ENCODE measurements at regions not wholly inside any gene's neighbourhood (a gene's known extent, or its start where the extent isn't known, plus 50 kb on each side); places are given as distances from the start of the nearest gene placed in this dataset.
"Not testable (repeated sequence)": the region's sequence is repeated elsewhere in the genome, so short reads cannot be mapped to it uniquely, and the experiment has no call there.

GRCh38 chr1:73842436-73842835 lies 355.5 kb downstream of the LRRIQ3 start:
- no peaks in the 10 kb centered on the region for H3K4me1 Mint-ChIP-seq (ENCODE audit: low read depth)
- no peaks in the 10 kb centered on the region for H3K27me3 Mint-ChIP-seq
- no peak overlapping the region for H3K27ac Mint-ChIP-seq
- H3K4me3 Mint-ChIP-seq (ENCODE audit: low read depth): no peak overlapping the region
- TF ChIP-seq, protein P1, sequence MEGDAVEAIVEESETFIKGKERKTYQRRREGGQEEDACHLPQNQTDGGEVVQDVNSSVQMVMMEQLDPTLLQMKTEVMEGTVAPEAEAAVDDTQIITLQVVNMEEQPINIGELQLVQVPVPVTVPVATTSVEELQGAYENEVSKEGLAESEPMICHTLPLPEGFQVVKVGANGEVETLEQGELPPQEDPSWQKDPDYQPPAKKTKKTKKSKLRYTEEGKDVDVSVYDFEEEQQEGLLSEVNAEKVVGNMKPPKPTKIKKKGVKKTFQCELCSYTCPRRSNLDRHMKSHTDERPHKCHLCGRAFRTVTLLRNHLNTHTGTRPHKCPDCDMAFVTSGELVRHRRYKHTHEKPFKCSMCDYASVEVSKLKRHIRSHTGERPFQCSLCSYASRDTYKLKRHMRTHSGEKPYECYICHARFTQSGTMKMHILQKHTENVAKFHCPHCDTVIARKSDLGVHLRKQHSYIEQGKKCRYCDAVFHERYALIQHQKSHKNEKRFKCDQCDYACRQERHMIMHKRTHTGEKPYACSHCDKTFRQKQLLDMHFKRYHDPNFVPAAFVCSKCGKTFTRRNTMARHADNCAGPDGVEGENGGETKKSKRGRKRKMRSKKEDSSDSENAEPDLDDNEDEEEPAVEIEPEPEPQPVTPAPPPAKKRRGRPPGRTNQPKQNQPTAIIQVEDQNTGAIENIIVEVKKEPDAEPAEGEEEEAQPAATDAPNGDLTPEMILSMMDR (IDR thresholded peaks at IDR 0.05; ENCODE audit: unreplicated experiment): no peak
- no peak for DNase-seq (ENCODE audit: low spot score, unreplicated experiment)
- no peaks in the 10 kb centered on the region for H3K9me3 Mint-ChIP-seq (ENCODE audit: low read depth)
- H3K36me3 Mint-ChIP-seq (ENCODE audit: insufficient read depth): no peaks in the 10 kb centered on the region

DNA sequence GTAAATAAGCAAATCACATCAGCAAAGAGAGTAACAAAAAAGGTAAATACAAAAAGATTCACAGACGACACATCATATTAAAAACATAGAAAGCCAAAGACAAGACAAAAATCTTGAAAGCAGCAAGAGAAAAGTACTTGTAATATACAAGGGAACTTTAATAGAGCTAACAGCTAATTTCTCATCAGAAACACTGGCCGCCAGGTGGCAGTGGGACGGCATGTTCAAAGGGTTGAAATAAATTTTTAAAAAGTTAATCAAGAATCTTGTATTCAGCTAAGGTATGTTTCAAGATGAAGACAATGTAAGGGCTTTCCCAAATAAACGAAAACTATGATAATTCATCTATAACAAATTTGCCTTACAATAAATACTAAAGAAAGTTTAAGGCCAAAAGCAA lies 358.1 kb downstream of the LRRIQ3 start:
- Mint-ChIP-seq H3K36me3 (ENCODE audit: insufficient read depth) (no peaks in the 10 kb centered on the region), H3K9me3 (ENCODE audit: low read depth) (no peaks in the 10 kb centered on the region), H3K27me3 (no peaks in the 10 kb centered on the region), H3K4me3 (ENCODE audit: low read depth) (no peak overlapping the region), H3K4me1 (ENCODE audit: low read depth) (no peaks in the 10 kb centered on the region), H3K27ac (no peak overlapping the region)
- no peak for DNase-seq (ENCODE audit: low spot score, unreplicated experiment)
- TF ChIP-seq, protein P1 (IDR thresholded peaks at IDR 0.05; ENCODE audit: unreplicated experiment): peak; percentile 64

DNA sequence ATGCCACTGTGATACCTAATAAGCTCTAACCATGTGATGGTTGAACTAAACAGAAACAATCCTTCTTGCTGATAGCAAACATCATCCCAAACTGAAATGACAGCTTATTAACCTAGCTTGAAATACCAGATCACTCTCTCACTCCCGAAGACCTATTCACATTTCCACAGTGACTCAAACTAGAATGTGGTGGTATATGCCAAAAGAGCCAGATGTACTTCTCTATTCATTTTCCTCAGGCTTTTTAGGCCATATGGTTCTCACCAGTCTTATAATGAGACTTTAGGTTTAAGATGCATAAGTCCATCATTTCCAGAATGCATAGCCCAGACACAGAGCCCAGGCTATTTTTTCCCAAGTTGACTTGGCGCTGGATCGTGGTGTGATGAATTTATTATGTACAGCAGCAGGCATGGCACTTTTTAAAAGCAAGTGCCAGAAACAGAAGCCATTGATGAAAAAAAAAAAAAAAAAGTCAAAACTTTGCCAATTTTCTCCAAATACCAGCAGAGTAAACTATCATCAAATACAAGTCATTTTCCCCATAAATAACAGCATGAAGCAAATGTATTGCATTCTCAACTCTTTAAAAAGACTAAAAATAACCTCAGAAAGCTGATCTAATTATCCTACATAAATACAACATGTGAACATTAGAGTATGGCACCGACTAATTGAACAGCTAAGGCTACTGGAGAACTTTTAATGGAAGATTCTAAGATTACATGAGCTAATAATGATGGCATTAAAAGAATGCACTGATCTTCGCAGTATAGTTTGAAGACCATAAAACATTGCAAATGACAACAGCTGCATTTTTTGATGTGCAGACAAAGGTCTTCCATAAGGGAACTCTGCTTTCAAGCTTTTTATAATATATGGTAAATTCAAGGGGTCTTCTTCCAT lies 365.4 kb downstream of the LRRIQ3 start:
- Mint-ChIP-seq H3K4me3 (ENCODE audit: low read depth) (no peak overlapping the region), H3K9me3 (ENCODE audit: low read depth) (no peaks in the 10 kb centered on the region), H3K27me3 (no peaks in the 10 kb centered on the region), H3K27ac (no peak overlapping the region), H3K4me1 (ENCODE audit: low read depth) (no peaks in the 10 kb centered on the region), H3K36me3 (ENCODE audit: insufficient read depth) (no peaks in the 10 kb centered on the region)
- DNase-seq (ENCODE audit: low spot score, unreplicated experiment): no peak
- TF ChIP-seq, protein P1 (IDR thresholded peaks at IDR 0.05; ENCODE audit: unreplicated experiment): no peak

- H3K4me1 Mint-ChIP-seq (ENCODE audit: low read depth); H3K4me3 Mint-ChIP-seq (ENCODE audit: low read depth); DNase-seq (ENCODE audit: low spot score, unreplicated experiment); H3K27ac Mint-ChIP-seq; H3K27me3 Mint-ChIP-seq; H3K9me3 Mint-ChIP-seq (ENCODE audit: low read depth); H3K36me3 Mint-ChIP-seq (ENCODE audit: insufficient read depth): not testable (repeated sequence)
Measured at GRCh38 chr1:73827283-73827682, 370.7 kb downstream of the LRRIQ3 start.

- no peaks in the 10 kb centered on the region for H3K36me3 Mint-ChIP-seq (ENCODE audit: insufficient read depth)
- no peaks in the 10 kb centered on the region for H3K27me3 Mint-ChIP-seq
- H3K4me3 Mint-ChIP-seq (ENCODE audit: low read depth): no peak overlapping the region
- no peak for DNase-seq (ENCODE audit: low spot score, unreplicated experiment)
- H3K4me1 Mint-ChIP-seq (ENCODE audit: low read depth): no peaks in the 10 kb centered on the region
- H3K9me3 Mint-ChIP-seq (ENCODE audit: low read depth): no peaks in the 10 kb centered on the region
- no peak overlapping the region for H3K27ac Mint-ChIP-seq
- TF ChIP-seq, protein P1 (IDR thresholded peaks at IDR 0.05; ENCODE audit: unreplicated experiment): no peak
Measured at GRCh38 chr1:73824065-73824464, 373.9 kb downstream of the LRRIQ3 start.

DNA sequence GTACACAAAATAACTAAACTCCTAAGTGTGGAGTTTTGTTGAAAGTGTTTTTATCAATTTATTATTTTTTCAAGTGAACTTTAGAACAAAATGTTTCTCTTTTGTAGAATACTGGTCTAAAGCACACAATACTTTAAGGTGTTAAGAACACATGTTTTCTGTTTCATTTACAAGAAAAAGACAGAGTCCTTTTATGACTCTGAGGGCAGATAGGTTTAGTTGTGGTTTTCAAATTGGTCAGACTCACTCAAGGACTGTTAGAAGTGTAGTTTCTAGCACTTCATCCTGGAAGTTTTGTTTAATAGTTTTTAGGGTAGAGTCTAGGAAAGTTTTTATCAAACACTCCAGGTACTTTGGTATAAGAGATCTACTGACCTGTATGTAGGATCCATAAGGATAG lies 376.5 kb downstream of the LRRIQ3 start:
- TF ChIP-seq, protein P1 (IDR thresholded peaks at IDR 0.05; ENCODE audit: unreplicated experiment): no peak

More for the DNA sequence above, 376.5 kb downstream of the LRRIQ3 start:
- no peak overlapping the region for H3K27ac Mint-ChIP-seq
- DNase-seq (ENCODE audit: low spot score, unreplicated experiment): no peak
- H3K4me1 Mint-ChIP-seq (ENCODE audit: low read depth): no peaks in the 10 kb centered on the region
- H3K4me3 Mint-ChIP-seq (ENCODE audit: low read depth): no peak overlapping the region
- no peaks in the 10 kb centered on the region for H3K36me3 Mint-ChIP-seq (ENCODE audit: insufficient read depth)
- H3K27me3 Mint-ChIP-seq: no peaks in the 10 kb centered on the region
- H3K9me3 Mint-ChIP-seq (ENCODE audit: low read depth): peaks cover 3% of the 10 kb centered on the region
